Embryonic facial prominence (tissue), 1 donor: ENCODE measurements at regions not wholly inside any gene's neighbourhood (a gene's known extent, or its start where the extent isn't known, plus 50 kb on each side); places are given as distances from the start of the nearest gene placed in this dataset.

Source experiments
- DNase-seq: peaks from one replicate; pipeline ENCODE4 v3.0.0-alpha.2; 2016; ENCODE audit errors: extremely low spot score

GRCh38 chr7:31456646-31457368, 57.1 kb upstream of the ITPRID1 start:
- no peak for DNase-seq

- no peak for DNase-seq
Observed at GRCh38 chr7:31457551-31457950, 56.3 kb upstream of the ITPRID1 start.

GRCh38 chr7:31458203-31458602, 55.7 kb upstream of the ITPRID1 start:
- DNase-seq: no peak

GRCh38 chr7:31462636-31463035, 51.3 kb upstream of the ITPRID1 start:
- DNase-seq: no peak
